ENCODE measurements at regions not wholly inside any gene's neighbourhood (a gene's known extent, or its start where the extent isn't known, plus 50 kb on each side); places are given as distances from the start of the nearest gene placed in this dataset.

GRCh38 chr2:136439064-136439676 lies 321.2 kb upstream of the CXCR4 start:
- Histone ChIP-seq H3K9me3 (ENCODE audit: control insufficient read depth, low read depth, low read length) (no peaks in the 10 kb centered on the region), H4K8ac (replicated peaks; ENCODE audit: insufficient read length, low read depth, low read length) (no peak overlapping the region), H3K23ac (ENCODE audit: insufficient read length, low read depth, low read length) (no peak overlapping the region), H3K79me1 (ENCODE audit: insufficient read depth, low read depth, low read length, poor library complexity, severe bottlenecking) (no peaks in the 10 kb centered on the region), H3K4me1 (ENCODE audit: insufficient read depth, low read length) (peaks cover 2% of the 10 kb centered on the region; the same call in 1 of the 2 replicates), H4K5ac (ENCODE audit: insufficient read length, low read depth, low read length) (no peak overlapping the region), H3K79me2 (ENCODE audit: insufficient read depth, low read length) (no peaks in the 10 kb centered on the region), H3K18ac (ENCODE audit: insufficient read length, low read depth, low read length) (no peak overlapping the region), H3T11ph (ENCODE audit: low read length) (no peak overlapping the region), H2AK5ac (ENCODE audit: insufficient read length, low read length) (no peak overlapping the region), H2BK15ac (ENCODE audit: low read depth, low read length) (no peak overlapping the region), H4K20me1 (ENCODE audit: control insufficient read depth, insufficient read depth, insufficient read length) (no peaks in the 10 kb centered on the region), H3K4me2 (ENCODE audit: insufficient read depth, insufficient read length, low read length) (no peak overlapping the region), H2BK12ac (ENCODE audit: insufficient read length, low read depth, low read length) (no peak overlapping the region), H2BK5ac (ENCODE audit: insufficient read length, low read length) (no peak overlapping the region), H3K27me3 (ENCODE audit: insufficient read depth, low read length) (no peaks in the 10 kb centered on the region), H3K14ac (ENCODE audit: insufficient read depth, low read length) (no peak overlapping the region), H2BK120ac (ENCODE audit: low read depth, low read length, poor library complexity, severe bottlenecking) (no peak overlapping the region), H2AFZ (ENCODE audit: low read length) (no peak overlapping the region), H3K27ac (ENCODE audit: insufficient read length, low read depth, low read length) (no peak overlapping the region), H3K23me2 (ENCODE audit: insufficient read length, low read depth, low read length, poor library complexity, severe bottlenecking) (no peaks in the 10 kb centered on the region), H3K4ac (ENCODE audit: low read depth, low read length) (no peak overlapping the region), H3K56ac (ENCODE audit: insufficient read length, low read depth, low read length) (no peak overlapping the region), H2BK20ac (ENCODE audit: low read depth, low read length, poor library complexity, severe bottlenecking) (no peak overlapping the region), H3K9ac (ENCODE audit: extremely low read depth, insufficient read length, low read length) (no peak overlapping the region), H4K91ac (ENCODE audit: insufficient read length, low read depth, low read length) (no peak overlapping the region)
- TF ChIP-seq CTCF (conservative IDR thresholded peaks at IDR 0.05): no peak
- Mint-ChIP-seq H3K27ac (no peak overlapping the region; a peak in 1 of 7 replicates), H3K4me1 (peaks cover 38 to 46% of the 10 kb centered on the region in 2 experiments), H3K27me3 (ENCODE audit: low read depth) (peaks cover 12% of the 10 kb centered on the region), H3K9me3 (no peaks in the 10 kb centered on the region), H3K4me3 (no peak overlapping the region), H3K36me3 (ENCODE audit: insufficient read depth in 1 of 3, low read depth in 3 of 3) (no peaks in the 10 kb centered on the region)
- WGBS (ENCODE audit: extremely low coverage, insufficient read length, low lambda C conversion rate): no CpG with 5 or more reads among the region's 5 CpGs
- DNase-seq: no peak
